Hepatocyte (in vitro differentiated cells): ENCODE measurements at regions not wholly inside any gene's neighbourhood (a gene's known extent, or its start where the extent isn't known, plus 50 kb on each side); places are given as distances from the start of the nearest gene placed in this dataset.

ENCODE experiments used
- EZH2phosphoT487 ChIP-seq: fragments of 200-600 bp; sonication (generic); IDR thresholded peaks from one replicate; pipeline ENCODE4 v1.6.1; 2018; ENCODE audit warnings: antibody characterized with exemption, mild to moderate bottlenecking, low read depth, moderate library complexity; ENCODE audit not compliant: unreplicated experiment, severe bottlenecking
- TF ChIP-seq, protein P1 (sequence below): fragments of 200-600 bp; sonication (generic); IDR thresholded peaks from 2 replicates; pipeline ENCODE4 v1.5.1; 2016; ENCODE audit warnings: antibody characterized with exemption, mild to moderate bottlenecking; ENCODE audit not compliant: poor library complexity

DNA sequence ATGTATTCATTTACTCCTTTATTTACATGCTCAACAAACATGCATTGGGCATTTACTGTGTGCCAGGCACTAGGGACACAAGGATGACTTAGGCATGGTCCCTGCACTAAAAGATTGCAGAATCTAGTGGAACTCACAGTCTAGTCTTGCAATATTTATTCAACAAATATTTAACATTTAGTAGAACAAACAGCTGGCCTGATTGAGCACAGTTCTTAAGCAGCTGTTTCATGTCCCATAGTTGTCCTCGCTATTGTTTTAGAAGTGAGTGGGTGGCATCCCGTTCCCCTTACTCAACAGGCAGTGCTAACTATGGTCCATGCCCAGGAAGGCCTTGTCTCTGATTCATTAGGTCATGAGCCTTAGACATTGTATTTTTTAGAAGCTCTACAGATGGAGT is 459.9 kb upstream of the CADM1 start:
- no peak for TF ChIP-seq EZH2phosphoT487
- TF ChIP-seq, protein P1, sequence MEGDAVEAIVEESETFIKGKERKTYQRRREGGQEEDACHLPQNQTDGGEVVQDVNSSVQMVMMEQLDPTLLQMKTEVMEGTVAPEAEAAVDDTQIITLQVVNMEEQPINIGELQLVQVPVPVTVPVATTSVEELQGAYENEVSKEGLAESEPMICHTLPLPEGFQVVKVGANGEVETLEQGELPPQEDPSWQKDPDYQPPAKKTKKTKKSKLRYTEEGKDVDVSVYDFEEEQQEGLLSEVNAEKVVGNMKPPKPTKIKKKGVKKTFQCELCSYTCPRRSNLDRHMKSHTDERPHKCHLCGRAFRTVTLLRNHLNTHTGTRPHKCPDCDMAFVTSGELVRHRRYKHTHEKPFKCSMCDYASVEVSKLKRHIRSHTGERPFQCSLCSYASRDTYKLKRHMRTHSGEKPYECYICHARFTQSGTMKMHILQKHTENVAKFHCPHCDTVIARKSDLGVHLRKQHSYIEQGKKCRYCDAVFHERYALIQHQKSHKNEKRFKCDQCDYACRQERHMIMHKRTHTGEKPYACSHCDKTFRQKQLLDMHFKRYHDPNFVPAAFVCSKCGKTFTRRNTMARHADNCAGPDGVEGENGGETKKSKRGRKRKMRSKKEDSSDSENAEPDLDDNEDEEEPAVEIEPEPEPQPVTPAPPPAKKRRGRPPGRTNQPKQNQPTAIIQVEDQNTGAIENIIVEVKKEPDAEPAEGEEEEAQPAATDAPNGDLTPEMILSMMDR: no peak
